ENCODE measurements at regions not wholly inside any gene's neighbourhood (a gene's known extent, or its start where the extent isn't known, plus 50 kb on each side); places are given as distances from the start of the nearest gene placed in this dataset.
A peak's percentile ranks its signal among the peaks of the same experiment; 100 is the strongest.

DNA sequence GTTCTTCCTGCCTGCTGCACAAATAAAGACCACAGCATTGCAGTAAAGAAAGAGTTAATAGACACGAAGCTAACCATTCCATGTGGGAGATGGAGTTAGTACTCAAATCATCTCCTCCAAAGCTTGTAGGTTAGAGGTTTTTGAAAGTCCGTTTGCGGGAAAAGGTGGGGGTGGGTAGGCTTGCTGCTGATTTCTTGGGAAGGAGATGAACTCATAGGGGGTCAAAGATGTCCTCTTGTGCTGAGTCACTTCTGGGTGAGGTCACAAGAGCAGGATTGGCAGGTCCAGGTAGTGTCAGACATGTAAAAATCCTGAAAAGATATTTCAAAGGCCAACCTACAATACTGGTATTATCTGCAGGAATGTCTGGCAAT, 66.4 kb downstream of the PTHLH start:
- H3K9me3 ChIP-seq (ENCODE audit: control insufficient read depth, low read depth, low read length), result no peaks in the 10 kb centered on the region
- no peak overlapping the region for H3K27ac ChIP-seq (ENCODE audit: control insufficient read depth, insufficient read depth, low read length)
- no peaks in the 10 kb centered on the region for H4K20me1 ChIP-seq (ENCODE audit: control insufficient read depth, extremely low read depth, insufficient read depth, low read length)
- dilution Hi-C loops (cut with MboI; ENCODE audit: extremely low pct_ligation_motif_present, low sequenced_read_pairs), result no loop called here
- no peak overlapping the region for H3K9ac ChIP-seq (ENCODE audit: control insufficient read depth, extremely low read depth, insufficient read depth, low read length)
- no peaks in the 10 kb centered on the region for H3K27me3 ChIP-seq (ENCODE audit: control insufficient read depth, extremely low read depth, insufficient read depth, low read length)
- H3K9me1 ChIP-seq (ENCODE audit: control insufficient read depth, extremely low read depth, insufficient read depth, low read length), result no peaks in the 10 kb centered on the region
- H3K79me2 ChIP-seq (ENCODE audit: control insufficient read depth, insufficient read depth, low read length), result no peaks in the 10 kb centered on the region
- H3K36me3 ChIP-seq (ENCODE audit: control insufficient read depth in 2 of 2, extremely low read depth in 1 of 2, insufficient read depth in 2 of 2, low read length in 2 of 2), result no peaks in the 10 kb centered on the region
- DNase-seq (ENCODE audit: low read depth, low spot score), result no peak
- peaks cover 6% of the 10 kb centered on the region for H3K4me1 ChIP-seq (ENCODE audit: control insufficient read depth, extremely low read depth, insufficient read depth, low read length)
- peak; percentile 13 for FAIRE-seq
- H2AFZ ChIP-seq (ENCODE audit: control insufficient read depth, low read length), result no peak overlapping the region
- no peak for TF ChIP-seq EZH2 (IDR thresholded peaks at IDR 0.05; ENCODE audit: low read length)
- TF ChIP-seq, protein P1, sequence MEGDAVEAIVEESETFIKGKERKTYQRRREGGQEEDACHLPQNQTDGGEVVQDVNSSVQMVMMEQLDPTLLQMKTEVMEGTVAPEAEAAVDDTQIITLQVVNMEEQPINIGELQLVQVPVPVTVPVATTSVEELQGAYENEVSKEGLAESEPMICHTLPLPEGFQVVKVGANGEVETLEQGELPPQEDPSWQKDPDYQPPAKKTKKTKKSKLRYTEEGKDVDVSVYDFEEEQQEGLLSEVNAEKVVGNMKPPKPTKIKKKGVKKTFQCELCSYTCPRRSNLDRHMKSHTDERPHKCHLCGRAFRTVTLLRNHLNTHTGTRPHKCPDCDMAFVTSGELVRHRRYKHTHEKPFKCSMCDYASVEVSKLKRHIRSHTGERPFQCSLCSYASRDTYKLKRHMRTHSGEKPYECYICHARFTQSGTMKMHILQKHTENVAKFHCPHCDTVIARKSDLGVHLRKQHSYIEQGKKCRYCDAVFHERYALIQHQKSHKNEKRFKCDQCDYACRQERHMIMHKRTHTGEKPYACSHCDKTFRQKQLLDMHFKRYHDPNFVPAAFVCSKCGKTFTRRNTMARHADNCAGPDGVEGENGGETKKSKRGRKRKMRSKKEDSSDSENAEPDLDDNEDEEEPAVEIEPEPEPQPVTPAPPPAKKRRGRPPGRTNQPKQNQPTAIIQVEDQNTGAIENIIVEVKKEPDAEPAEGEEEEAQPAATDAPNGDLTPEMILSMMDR (optimal IDR thresholded peaks at IDR 0.05 in 1 of 3, IDR thresholded peaks at IDR 0.05 in 1 of 3, conservative IDR thresholded peaks at IDR 0.05 in 1 of 3; ENCODE audit: extremely low read depth in 1 of 3, insufficient read depth in 2 of 3, low read length in 3 of 3), result no peak
- H3K4me3 ChIP-seq (ENCODE audit: control insufficient read depth in 2 of 3, extremely low read depth in 1 of 3, insufficient read depth in 2 of 3, low read depth in 1 of 3, low read length in 3 of 3), result no peak overlapping the region
- H3K4me2 ChIP-seq (ENCODE audit: control insufficient read depth, extremely low read depth, insufficient read depth, low read depth, low read length), result no peak overlapping the region

DNA sequence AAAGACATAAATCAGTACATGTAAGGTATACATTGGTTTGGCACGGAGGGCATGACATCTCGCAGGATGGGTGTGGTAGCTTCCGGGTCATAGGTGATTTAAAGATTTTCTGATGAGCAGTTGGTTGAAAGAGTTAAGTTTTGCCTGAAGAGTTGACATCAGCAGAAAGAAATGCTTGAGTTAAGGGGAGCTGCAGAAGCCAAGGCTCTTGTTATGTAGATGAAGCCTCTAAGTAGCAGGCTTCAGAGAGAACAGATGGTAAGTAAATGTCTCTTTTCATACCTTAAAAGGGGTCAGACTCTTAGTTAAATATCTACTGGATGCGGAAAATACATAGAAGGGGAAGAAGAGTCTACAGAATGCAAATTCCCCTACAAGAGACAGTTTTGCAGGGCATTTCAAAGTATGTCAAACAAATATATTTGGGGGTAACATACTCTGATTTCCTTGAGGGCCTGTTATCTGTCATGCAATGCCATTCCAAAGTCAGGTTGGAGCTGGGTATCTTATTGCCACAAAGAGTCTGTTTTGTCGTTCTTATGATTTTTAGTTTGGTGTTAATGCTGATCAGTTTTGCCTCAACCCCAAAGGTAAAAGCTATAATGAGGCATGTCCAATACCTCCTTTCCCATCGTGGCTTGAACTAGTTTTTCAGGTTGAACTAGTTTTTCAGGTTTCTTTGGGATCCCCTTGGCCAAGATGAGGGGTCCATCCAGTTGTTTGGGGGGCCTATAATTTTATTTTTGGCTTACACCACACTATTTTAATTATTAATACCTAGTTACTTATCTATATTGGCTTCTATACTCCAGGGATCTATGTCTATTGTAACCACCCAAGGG, 67.0 kb downstream of the PTHLH start:
- DNase-seq (ENCODE audit: low read depth, low spot score), result no peak
- dilution Hi-C loops (cut with MboI; ENCODE audit: extremely low pct_ligation_motif_present, low sequenced_read_pairs), result no loop called here
- Histone ChIP-seq H3K27me3 (ENCODE audit: control insufficient read depth, extremely low read depth, insufficient read depth, low read length) (no peaks in the 10 kb centered on the region), H3K9me3 (ENCODE audit: control insufficient read depth, low read depth, low read length) (no peaks in the 10 kb centered on the region), H3K4me2 (ENCODE audit: control insufficient read depth, extremely low read depth, insufficient read depth, low read depth, low read length) (no peak overlapping the region), H3K4me3 (ENCODE audit: control insufficient read depth in 2 of 3, extremely low read depth in 1 of 3, insufficient read depth in 2 of 3, low read depth in 1 of 3, low read length in 3 of 3) (no peak overlapping the region), H3K9ac (ENCODE audit: control insufficient read depth, extremely low read depth, insufficient read depth, low read length) (no peak overlapping the region), H3K79me2 (ENCODE audit: control insufficient read depth, insufficient read depth, low read length) (no peaks in the 10 kb centered on the region), H2AFZ (ENCODE audit: control insufficient read depth, low read length) (no peak overlapping the region), H3K4me1 (ENCODE audit: control insufficient read depth, extremely low read depth, insufficient read depth, low read length) (peaks cover 6% of the 10 kb centered on the region), H3K27ac (ENCODE audit: control insufficient read depth, insufficient read depth, low read length) (no peak overlapping the region), H3K36me3 (ENCODE audit: control insufficient read depth in 2 of 2, extremely low read depth in 1 of 2, insufficient read depth in 2 of 2, low read length in 2 of 2) (no peaks in the 10 kb centered on the region), H3K9me1 (ENCODE audit: control insufficient read depth, extremely low read depth, insufficient read depth, low read length) (no peaks in the 10 kb centered on the region), H4K20me1 (ENCODE audit: control insufficient read depth, extremely low read depth, insufficient read depth, low read length) (no peaks in the 10 kb centered on the region)
- FAIRE-seq, result no peak
- TF ChIP-seq EZH2 (IDR thresholded peaks at IDR 0.05; ENCODE audit: low read length), result no peak
- TF ChIP-seq, protein P1 (optimal IDR thresholded peaks at IDR 0.05 in 1 of 3, IDR thresholded peaks at IDR 0.05 in 1 of 3, conservative IDR thresholded peaks at IDR 0.05 in 1 of 3; ENCODE audit: extremely low read depth in 1 of 3, insufficient read depth in 2 of 3, low read length in 3 of 3), result no peak
